Femur (tissue), 1 donor: ENCODE measurements at regions not wholly inside any gene's neighbourhood (a gene's known extent, or its start where the extent isn't known, plus 50 kb on each side); places are given as distances from the start of the nearest gene placed in this dataset.

Experiments
- DNase-seq: peaks from one replicate; pipeline ENCODE4 v3.0.0-alpha.2; 2017

- no peak for DNase-seq
These were observed 109.0 kb upstream of the TBL1XR1 start for GRCh38 chr3:177306252-177306651.

- no peak for DNase-seq
These were observed 110.1 kb upstream of the TBL1XR1 start for GRCh38 chr3:177307391-177307790.

- no peak for DNase-seq
These were observed 110.5 kb upstream of the TBL1XR1 start for GRCh38 chr3:177307826-177308225.

- DNase-seq, result no peak
These were observed 111.0 kb upstream of the TBL1XR1 start for GRCh38 chr3:177308286-177308685.

GRCh38 chr3:177308911-177309310 is 111.6 kb upstream of the TBL1XR1 start:
- no peak for DNase-seq

GRCh38 chr3:177312491-177312890 is 115.2 kb upstream of the TBL1XR1 start:
- DNase-seq, result no peak

GRCh38 chr3:177314897-177315296 is 117.6 kb upstream of the TBL1XR1 start:
- DNase-seq, result no peak

GRCh38 chr3:177317247-177317646 is 120.0 kb upstream of the TBL1XR1 start:
- DNase-seq, result no peak

- no peak for DNase-seq
These were observed 121.3 kb upstream of the TBL1XR1 start for GRCh38 chr3:177318559-177318958.

GRCh38 chr3:177320765-177321247 is 123.5 kb upstream of the TBL1XR1 start:
- DNase-seq, result no peak

- DNase-seq, result no peak
These were observed 124.5 kb upstream of the TBL1XR1 start for GRCh38 chr3:177321819-177322218.

GRCh38 chr3:177322881-177323280 is 125.6 kb upstream of the TBL1XR1 start:
- DNase-seq, result no peak

- no peak for DNase-seq
These were observed 132.6 kb upstream of the TBL1XR1 start for GRCh38 chr3:177329854-177330253.

GRCh38 chr3:177330779-177331178 is 133.5 kb upstream of the TBL1XR1 start:
- DNase-seq, result no peak

- no peak for DNase-seq
These were observed 134.0 kb upstream of the TBL1XR1 start for GRCh38 chr3:177331203-177331835.

- DNase-seq, result no peak
These were observed 135.7 kb upstream of the TBL1XR1 start for GRCh38 chr3:177332955-177333354.

- peak; percentile 59 for DNase-seq
These were observed 136.5 kb upstream of the TBL1XR1 start for GRCh38 chr3:177333533-177334520.

GRCh38 chr3:177334803-177335202 is 137.5 kb upstream of the TBL1XR1 start:
- DNase-seq, result no peak

GRCh38 chr3:177335728-177336127 is 138.4 kb upstream of the TBL1XR1 start:
- peak; percentile 35 for DNase-seq

GRCh38 chr3:177336873-177337450 is 139.7 kb upstream of the TBL1XR1 start:
- DNase-seq, result no peak

- DNase-seq, result no peak
These were observed 140.5 kb upstream of the TBL1XR1 start for GRCh38 chr3:177337541-177338331.

GRCh38 chr3:177338697-177339219 is 141.5 kb upstream of the TBL1XR1 start:
- no peak for DNase-seq
